BE2C (cell line): ENCODE measurements at regions not wholly inside any gene's neighbourhood (a gene's known extent, or its start where the extent isn't known, plus 50 kb on each side); places are given as distances from the start of the nearest gene placed in this dataset.

ENCODE experiments used
- DNase-seq: peaks from one replicate; pipeline ENCODE4 v3.0.0-alpha.2; 2020
- H3K27me3 ChIP-seq: fragments of 250-450 bp; sonication (Bioruptor Pico); 2 replicates; pipeline ENCODE4 v1.5.1; 2020; ENCODE audit warnings: mild to moderate bottlenecking
- H3K36me3 ChIP-seq: fragments of 250-450 bp; sonication (Bioruptor Pico); 2 replicates; pipeline ENCODE4 v1.5.1; 2020; ENCODE audit warnings: mild to moderate bottlenecking
- H3K4me1 ChIP-seq: fragments of 250-450 bp; sonication (Bioruptor Pico); 2 replicates; pipeline ENCODE4 v1.5.1; 2020
- H3K4me3 ChIP-seq: 2 replicates; pipeline ENCODE4 v1.5.1; 2011; ENCODE audit warnings: low read depth, low read length
- H3K9me3 ChIP-seq: fragments of 250-450 bp; sonication (Bioruptor Pico); 2 replicates; pipeline ENCODE4 v1.5.1; 2020
- TF ChIP-seq, protein P1 (sequence below): IDR thresholded peaks from 2 replicates; pipeline ENCODE4 v1.5.1; 2012; ENCODE audit warnings: mild to moderate bottlenecking, low read depth, low read length

DNA sequence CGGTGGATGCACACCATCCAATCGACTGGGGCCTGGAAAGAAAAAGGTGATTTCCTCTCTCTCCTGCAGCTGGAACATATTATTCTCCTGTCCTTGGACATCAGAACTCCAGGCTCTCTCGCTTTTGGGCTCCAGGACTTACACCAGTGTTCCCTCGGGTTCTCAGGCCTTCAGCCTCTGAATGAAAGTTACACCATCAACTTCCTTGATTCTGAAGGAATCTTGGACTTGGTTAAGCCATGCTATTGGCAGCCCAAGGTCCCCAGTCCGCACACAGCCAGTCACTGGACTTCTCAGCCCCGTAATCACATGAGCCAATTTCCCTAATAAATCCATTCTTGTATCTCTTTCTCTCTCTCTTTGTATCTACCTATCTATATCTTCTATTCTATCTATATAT lies 418.9 kb downstream of the IRS1 start:
- Histone ChIP-seq H3K9me3 (no peaks in the 10 kb centered on the region), H3K27me3 (no peaks in the 10 kb centered on the region), H3K4me3 (no peak overlapping the region), H3K4me1 (no peaks in the 10 kb centered on the region), H3K36me3 (no peaks in the 10 kb centered on the region)
- TF ChIP-seq, protein P1, sequence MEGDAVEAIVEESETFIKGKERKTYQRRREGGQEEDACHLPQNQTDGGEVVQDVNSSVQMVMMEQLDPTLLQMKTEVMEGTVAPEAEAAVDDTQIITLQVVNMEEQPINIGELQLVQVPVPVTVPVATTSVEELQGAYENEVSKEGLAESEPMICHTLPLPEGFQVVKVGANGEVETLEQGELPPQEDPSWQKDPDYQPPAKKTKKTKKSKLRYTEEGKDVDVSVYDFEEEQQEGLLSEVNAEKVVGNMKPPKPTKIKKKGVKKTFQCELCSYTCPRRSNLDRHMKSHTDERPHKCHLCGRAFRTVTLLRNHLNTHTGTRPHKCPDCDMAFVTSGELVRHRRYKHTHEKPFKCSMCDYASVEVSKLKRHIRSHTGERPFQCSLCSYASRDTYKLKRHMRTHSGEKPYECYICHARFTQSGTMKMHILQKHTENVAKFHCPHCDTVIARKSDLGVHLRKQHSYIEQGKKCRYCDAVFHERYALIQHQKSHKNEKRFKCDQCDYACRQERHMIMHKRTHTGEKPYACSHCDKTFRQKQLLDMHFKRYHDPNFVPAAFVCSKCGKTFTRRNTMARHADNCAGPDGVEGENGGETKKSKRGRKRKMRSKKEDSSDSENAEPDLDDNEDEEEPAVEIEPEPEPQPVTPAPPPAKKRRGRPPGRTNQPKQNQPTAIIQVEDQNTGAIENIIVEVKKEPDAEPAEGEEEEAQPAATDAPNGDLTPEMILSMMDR: no peak
- no peak for DNase-seq

DNA sequence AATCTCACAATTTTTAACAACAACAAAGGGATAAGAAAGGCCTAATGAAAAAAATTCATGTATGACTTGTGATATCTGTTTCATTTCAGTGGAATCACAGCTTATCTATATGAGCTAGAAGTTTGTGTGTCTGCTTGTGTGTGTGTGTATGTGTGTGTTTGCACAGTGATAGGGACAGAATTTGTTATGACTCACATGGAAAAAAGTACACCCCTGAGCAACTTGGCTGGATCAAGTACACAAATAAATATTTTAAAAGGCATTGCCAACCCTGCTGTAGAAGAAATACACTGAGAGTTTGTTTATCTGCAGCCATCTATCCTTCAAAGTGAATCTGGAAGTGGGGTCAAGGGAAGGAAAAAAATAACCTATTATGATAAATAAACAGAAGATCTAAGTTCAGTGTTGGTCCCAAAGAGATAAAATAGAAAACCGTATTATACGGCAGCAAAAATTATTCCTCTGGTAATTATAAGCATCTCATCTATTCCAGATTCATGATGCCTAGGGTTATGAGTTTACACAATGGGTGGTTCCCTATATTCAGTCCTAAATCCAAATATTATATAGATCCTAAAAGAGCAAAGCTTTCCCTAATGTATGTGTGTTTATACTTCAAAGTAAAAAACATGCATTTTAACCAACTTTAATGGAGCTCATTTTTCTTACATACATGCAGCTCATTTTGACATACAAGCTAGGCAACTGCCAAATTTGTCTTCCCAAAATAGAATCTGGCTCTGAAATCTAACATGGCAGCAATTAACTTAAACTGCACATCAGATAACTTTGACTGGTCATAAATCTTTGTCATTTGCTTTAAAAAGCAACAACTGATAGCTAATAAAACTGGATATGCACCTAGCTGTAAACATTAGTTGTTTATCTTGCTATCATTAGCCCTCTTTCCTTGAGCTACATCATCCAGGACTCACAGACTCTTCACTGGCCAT lies 420.6 kb downstream of the IRS1 start:
- no peaks in the 10 kb centered on the region for H3K36me3 ChIP-seq
- TF ChIP-seq, protein P1: no peak
- H3K9me3 ChIP-seq: no peaks in the 10 kb centered on the region
- H3K4me3 ChIP-seq: no peak overlapping the region
- H3K4me1 ChIP-seq: no peaks in the 10 kb centered on the region
- no peaks in the 10 kb centered on the region for H3K27me3 ChIP-seq
- DNase-seq: no peak

DNA sequence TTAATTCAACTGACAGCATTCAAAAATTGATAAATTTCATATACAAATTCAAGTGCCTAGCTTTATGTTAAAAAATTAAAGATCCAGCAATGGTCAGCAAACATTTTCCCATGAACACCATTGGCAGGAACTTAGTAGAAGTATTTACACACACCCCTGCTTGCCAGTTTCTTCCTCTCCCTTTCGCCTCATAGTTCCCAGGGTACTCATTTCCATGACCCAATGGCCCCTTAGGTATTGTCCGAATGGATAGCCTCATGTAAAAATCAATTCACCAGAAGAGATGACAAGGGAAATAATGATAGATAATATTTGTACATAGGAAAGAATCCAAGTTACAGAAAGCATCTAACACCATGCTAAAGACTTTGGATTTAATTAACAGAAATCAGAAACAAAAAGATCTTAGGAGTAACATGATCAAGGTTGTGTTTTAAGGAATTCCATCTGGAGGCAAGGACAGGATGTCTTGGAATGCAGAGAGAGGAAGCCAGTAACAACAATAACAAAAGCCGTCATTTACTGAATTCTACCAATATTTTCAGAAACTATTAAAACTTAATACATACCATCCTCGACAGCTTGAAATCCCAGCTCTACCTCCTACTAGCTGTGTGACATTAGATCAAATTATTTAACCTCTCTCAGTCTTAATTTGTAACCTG lies 423.0 kb downstream of the IRS1 start:
- no peaks in the 10 kb centered on the region for H3K4me1 ChIP-seq
- no peak overlapping the region for H3K4me3 ChIP-seq
- no peaks in the 10 kb centered on the region for H3K9me3 ChIP-seq
- H3K27me3 ChIP-seq: no peaks in the 10 kb centered on the region
- TF ChIP-seq, protein P1: no peak
- DNase-seq: no peak
- no peaks in the 10 kb centered on the region for H3K36me3 ChIP-seq

DNA sequence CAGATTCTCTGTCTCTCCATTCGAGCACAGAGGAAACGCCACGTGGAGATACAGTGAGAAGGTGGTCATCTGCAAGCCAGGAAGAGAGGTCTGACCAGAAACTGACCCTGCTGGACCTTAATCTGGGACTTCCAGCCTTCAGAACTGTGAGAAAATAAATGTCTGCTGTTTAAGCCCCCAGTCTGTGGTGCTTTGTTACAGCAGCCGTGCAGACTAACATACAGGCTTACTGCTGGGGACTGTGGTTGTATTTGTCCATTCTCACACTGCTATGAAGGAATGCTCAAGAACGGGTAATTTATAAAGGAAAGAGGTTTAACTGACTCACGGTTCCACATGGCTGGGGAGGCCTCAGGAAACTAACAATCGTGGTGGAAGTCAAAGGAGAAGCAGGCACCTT lies 432.7 kb downstream of the IRS1 start:
- Histone ChIP-seq H3K36me3 (no peaks in the 10 kb centered on the region), H3K4me3 (no peak overlapping the region), H3K9me3 (no peaks in the 10 kb centered on the region), H3K4me1 (no peaks in the 10 kb centered on the region), H3K27me3 (no peaks in the 10 kb centered on the region)
- DNase-seq: no peak
- TF ChIP-seq, protein P1: no peak

DNA sequence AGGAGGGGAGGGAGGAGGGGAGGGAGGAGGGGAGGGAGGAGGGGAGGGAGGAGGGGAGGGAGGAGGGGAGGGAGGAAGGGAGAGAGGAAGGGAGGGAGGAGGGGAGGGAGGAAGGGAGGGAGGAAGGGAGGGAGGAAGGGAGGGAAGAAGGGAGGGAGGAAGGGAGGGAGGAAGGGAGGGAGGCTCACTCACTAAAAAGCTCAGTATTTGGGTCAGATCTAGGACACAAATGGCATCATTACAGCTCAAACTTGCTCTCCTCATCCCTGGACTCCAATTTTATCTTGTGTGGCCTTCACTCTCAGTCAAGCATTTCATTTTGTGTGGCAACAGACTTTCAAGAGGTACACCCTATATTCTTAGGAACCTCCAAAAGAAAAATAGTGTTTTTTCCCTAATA lies 435.4 kb downstream of the IRS1 start:
- Histone ChIP-seq H3K27me3 (no peaks in the 10 kb centered on the region), H3K36me3 (no peaks in the 10 kb centered on the region), H3K4me3 (no peak overlapping the region), H3K4me1 (no peaks in the 10 kb centered on the region), H3K9me3 (no peaks in the 10 kb centered on the region)
- no peak for DNase-seq
- TF ChIP-seq, protein P1: no peak

DNA sequence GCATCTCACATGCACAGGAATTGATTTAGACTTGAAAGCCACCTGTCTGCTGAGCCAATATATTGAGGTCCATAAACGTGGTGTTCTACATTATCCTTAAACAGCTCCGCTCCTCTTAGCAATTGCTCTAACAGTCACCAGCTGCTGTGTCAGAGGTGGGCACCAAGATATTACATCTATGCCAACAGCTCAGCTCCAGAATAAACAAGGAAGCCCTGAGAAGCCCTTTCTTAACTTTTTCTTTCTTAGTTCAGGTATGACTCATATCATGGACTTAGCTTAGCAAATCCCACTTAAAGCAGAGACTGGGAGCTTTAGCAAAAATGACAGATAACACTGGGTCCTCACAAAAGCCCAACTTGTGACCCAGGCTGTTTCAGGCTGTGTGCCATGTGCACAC lies 436.6 kb downstream of the IRS1 start:
- TF ChIP-seq, protein P1: no peak
- Histone ChIP-seq H3K36me3 (no peaks in the 10 kb centered on the region), H3K4me3 (no peak overlapping the region), H3K27me3 (no peaks in the 10 kb centered on the region), H3K9me3 (no peaks in the 10 kb centered on the region), H3K4me1 (no peaks in the 10 kb centered on the region)
- no peak for DNase-seq
